Gastrocnemius medialis (tissue), 4 donors: ENCODE measurements at regions not wholly inside any gene's neighbourhood (a gene's known extent, or its start where the extent isn't known, plus 50 kb on each side); places are given as distances from the start of the nearest gene placed in this dataset.

Experiments
- ATAC-seq, 2 donors: fragments of 150-250 bp; one replicate each; pipeline ENCODE4 v1.9.1; 2016
- DNase-seq, 2 donors: peaks; one replicate each; pipeline ENCODE4 v3.0.0-alpha.2; 2019
- H3K27ac ChIP-seq, 4 donors: fragments of 200-600 bp; sonication (generic); 1 replicate in 1 of 4; 2 replicates in 3 of 4; pipeline ENCODE4 v1.5.1; 2016 to 2018; ENCODE audit warnings: mild to moderate bottlenecking in 2 of 4, moderate library complexity in 1 of 4
- H3K27me3 ChIP-seq, 3 donors: fragments of 200-600 bp; sonication (generic) in 2 of 3; 1 replicate in 1 of 3; 2 replicates in 2 of 3; pipeline versions ENCODE4 v1.5.1 to v1.6.0; 2016 to 2019; ENCODE audit warnings: mild to moderate bottlenecking in 1 of 3, moderate library complexity in 1 of 3
- H3K36me3 ChIP-seq, 2 donors: fragments of 200-600 bp; sonication (generic) in 1 of 2; one replicate each; pipeline ENCODE4 v1.5.1; 2017 to 2018
- H3K4me1 ChIP-seq, 2 donors: fragments of 200-600 bp; sonication (generic) in 1 of 2; one replicate each; pipeline ENCODE4 v1.5.1; 2016 to 2017; ENCODE audit warnings: mild to moderate bottlenecking in 2 of 2
- H3K4me3 ChIP-seq, 4 donors: fragments of 200-600 bp; sonication (generic) in 3 of 4; 1 replicate in 1 of 4; 2 replicates in 3 of 4; pipeline ENCODE4 v1.5.1; 2016 to 2019; ENCODE audit warnings: mild to moderate bottlenecking in 2 of 4
- H3K9me3 ChIP-seq, 3 donors: fragments of 200-600 bp; sonication (generic) in 2 of 3; 1 replicate in 1 of 3; 2 replicates in 2 of 3; pipeline ENCODE4 v1.5.1; 2016 to 2019
- POLR2A ChIP-seq, 2 donors: fragments of 450-650 bp; IDR thresholded peaks; one replicate each; pipeline ENCODE4 v1.6.1; 2017; ENCODE audit warnings: antibody characterized with exemption in 2 of 2, mild to moderate bottlenecking in 2 of 2, moderate library complexity in 2 of 2
- in situ Hi-C, 4 donors: fragments of 200-750 bp; cut with MboI; loops; one replicate each; pipeline versions ENCODE4 v1.15.0 to v1.8.0; 2017; ENCODE audit warnings: low sequenced_read_pairs in 4 of 4
- intact Hi-C: fragments of 100-400 bp; cut with DNase I; formaldehyde crosslinking; loops from one replicate; pipeline ENCODE4 v1.15.1; 2023; ENCODE audit warnings: low total_unique reads
- TF ChIP-seq, protein P1 (sequence below), 5 experiments: fragments of 450-650 bp in 3 of 5; fragments of 200-600 bp in 2 of 5; sonication (generic) in 2 of 5; IDR thresholded peaks in 4 of 5; conservative IDR thresholded peaks in 1 of 5; 1 replicate in 4 of 5; 2 replicates in 1 of 5; pipeline ENCODE4 v1.5.1; 2016 to 2019; ENCODE audit warnings: antibody characterized with exemption in 5 of 5, mild to moderate bottlenecking in 3 of 5, moderate library complexity in 3 of 5

DNA sequence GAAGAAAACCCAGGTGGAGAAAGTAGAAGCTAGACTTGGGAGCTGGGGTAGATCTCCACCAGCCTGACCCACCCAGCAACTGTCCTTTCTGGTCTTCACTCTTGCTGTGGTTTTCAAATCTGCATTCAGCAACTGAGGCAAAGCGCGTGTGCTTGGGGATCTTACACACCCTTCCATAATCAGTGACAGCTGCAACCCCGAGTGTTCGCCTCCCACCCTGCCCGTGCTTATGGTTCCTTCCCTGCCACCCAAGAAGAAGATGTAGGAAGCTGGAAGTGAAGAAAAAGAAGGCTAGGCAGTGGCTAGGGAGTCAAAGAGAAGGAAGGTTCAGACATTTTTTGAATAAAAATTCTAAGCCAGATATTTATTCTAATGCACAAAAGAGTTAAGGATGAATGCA, 162.6 kb upstream of the CCND2 start:
- ATAC-seq (no peak), DNase-seq (no peak)
- intact Hi-C loops, result no loop called here
- Histone ChIP-seq H3K27ac (no peak overlapping the region), H3K4me1 (no peaks in the 10 kb centered on the region), H3K27me3 (peaks cover 8 to 23% (median 9%) of the 10 kb centered on the region in 3 donors), H3K4me3 (no peak overlapping the region), H3K9me3 (no peaks in the 10 kb centered on the region), H3K36me3 (no peaks in the 10 kb centered on the region)
- in situ Hi-C loops, result loop anchor here in 2 of 4 donors (10.0 kb wide), 1 partner anchor 164 kb away; the partner anchor contains the start of gene CCND2 (in 2 of the 2)
- no peak for TF ChIP-seq POLR2A (IDR thresholded peaks at IDR 0.05)

DNA sequence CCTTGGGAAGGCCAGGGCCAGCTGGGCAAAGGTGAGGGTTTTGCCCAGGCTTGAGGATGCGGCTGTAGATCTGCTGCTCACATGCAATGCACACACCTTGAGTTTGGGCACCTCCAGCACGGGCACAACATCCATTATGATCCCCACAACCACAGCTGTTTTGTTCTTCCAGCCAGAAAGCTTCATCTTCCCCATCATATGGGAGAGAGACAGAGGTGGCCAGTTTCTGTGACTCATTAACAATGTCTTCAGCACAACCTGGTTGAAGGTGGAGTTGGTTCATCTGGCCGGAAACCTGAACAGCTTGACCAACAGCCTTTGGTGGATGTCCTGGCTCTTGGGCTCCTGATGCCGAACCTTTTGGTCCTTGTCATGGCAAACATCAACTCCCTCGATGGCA, 163.7 kb upstream of the CCND2 start:
- Histone ChIP-seq H3K4me3 (no peak overlapping the region), H3K27me3 (peaks cover 8 to 23% (median 9%) of the 10 kb centered on the region in 3 donors), H3K9me3 (no peaks in the 10 kb centered on the region), H3K36me3 (no peaks in the 10 kb centered on the region), H3K27ac (no peak overlapping the region), H3K4me1 (no peaks in the 10 kb centered on the region)
- in situ Hi-C loops, result loop anchor here in 2 of 4 donors (10.0 kb wide), 1 partner anchor 165 kb away; the partner anchor contains the start of gene CCND2 (in 2 of the 2)
- DNase-seq (no peak), ATAC-seq (no peak)
- TF ChIP-seq, protein P1, sequence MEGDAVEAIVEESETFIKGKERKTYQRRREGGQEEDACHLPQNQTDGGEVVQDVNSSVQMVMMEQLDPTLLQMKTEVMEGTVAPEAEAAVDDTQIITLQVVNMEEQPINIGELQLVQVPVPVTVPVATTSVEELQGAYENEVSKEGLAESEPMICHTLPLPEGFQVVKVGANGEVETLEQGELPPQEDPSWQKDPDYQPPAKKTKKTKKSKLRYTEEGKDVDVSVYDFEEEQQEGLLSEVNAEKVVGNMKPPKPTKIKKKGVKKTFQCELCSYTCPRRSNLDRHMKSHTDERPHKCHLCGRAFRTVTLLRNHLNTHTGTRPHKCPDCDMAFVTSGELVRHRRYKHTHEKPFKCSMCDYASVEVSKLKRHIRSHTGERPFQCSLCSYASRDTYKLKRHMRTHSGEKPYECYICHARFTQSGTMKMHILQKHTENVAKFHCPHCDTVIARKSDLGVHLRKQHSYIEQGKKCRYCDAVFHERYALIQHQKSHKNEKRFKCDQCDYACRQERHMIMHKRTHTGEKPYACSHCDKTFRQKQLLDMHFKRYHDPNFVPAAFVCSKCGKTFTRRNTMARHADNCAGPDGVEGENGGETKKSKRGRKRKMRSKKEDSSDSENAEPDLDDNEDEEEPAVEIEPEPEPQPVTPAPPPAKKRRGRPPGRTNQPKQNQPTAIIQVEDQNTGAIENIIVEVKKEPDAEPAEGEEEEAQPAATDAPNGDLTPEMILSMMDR (IDR thresholded peaks at IDR 0.05 in 4 of 5, conservative IDR thresholded peaks at IDR 0.05 in 1 of 5), result no peak
- no peak for TF ChIP-seq POLR2A (IDR thresholded peaks at IDR 0.05)
- intact Hi-C loops, result no loop called here

DNA sequence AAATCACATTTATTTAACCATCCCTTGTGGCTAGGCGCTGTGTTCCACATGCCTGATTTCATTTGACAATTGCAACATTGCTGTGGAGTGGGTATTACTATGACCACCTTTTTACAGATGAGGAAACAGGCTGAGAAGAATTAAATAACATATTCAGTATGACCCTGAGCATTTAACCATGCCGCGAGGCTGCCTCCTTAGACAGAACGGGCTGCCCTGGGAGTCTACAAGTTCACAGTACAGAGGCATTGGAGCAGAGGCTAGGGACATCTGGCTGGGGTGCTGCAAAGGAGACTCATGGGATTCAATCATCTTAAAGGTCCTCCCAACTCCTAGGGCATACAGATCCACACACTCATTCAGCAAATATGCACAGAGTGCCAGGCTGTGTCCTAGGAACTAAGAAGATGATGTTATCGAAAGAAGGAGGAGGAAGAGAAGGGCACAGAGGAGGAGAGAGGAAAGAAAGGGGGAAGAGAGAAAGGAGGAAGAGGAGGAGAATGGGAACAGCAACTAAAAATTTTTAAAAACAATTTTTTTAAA, 164.7 kb upstream of the CCND2 start:
- Histone ChIP-seq H3K4me3 (no peak overlapping the region), H3K9me3 (no peaks in the 10 kb centered on the region), H3K4me1 (no peaks in the 10 kb centered on the region), H3K36me3 (no peaks in the 10 kb centered on the region), H3K27me3 (peaks cover 8 to 22% (median 9%) of the 10 kb centered on the region in 3 donors), H3K27ac (no peak overlapping the region)
- ATAC-seq, result no peak
- no peak for TF ChIP-seq POLR2A (IDR thresholded peaks at IDR 0.05)
- TF ChIP-seq, protein P1 (IDR thresholded peaks at IDR 0.05 in 4 of 5, conservative IDR thresholded peaks at IDR 0.05 in 1 of 5), result no peak
- in situ Hi-C loops (no loop called here), intact Hi-C loops (no loop called here)
- DNase-seq, result no peak

DNA sequence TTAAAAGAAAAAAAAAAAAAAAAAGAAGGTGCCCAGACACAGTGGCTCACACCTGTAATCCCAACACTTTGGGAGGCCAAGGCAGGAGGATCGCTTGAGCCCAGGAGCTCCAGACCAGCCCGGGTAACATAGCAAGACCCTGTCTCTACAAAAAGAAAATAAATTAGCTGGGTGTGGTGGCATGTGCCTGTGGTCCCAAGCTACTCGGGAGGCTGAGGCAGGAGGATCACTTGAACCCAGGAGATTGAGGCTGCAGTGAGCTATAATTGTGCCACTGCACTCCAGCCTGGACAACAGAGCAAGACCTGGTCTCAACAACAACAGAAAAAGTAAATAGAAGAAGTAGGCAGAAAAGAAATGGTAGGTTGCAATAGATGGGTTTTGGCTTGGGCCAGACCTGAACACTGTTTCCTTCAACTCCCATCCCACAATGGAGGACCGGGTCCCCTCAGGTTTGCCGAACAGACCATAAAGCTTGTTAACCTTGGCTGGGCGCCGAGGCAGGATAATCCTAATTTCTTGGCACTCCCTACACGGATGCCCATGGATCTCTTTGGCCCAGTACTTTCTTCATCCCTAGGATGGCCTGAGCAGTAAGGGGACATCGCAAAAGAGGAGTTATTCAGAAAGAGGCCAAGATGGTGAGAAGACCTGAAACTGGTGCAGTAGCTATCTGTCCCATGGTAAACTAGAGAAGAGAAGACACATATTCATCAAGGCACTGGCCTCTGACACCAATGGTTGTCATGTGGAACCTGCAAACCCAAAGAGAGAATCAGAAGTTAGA, 165.5 kb upstream of the CCND2 start:
- no peaks in the 10 kb centered on the region for H3K4me1 ChIP-seq
- H3K27me3 ChIP-seq, result peaks cover 4 to 14% (median 7%) of the 10 kb centered on the region in 3 donors
- intact Hi-C loops (no loop called here), in situ Hi-C loops (no loop called here)
- no peak overlapping the region for H3K27ac ChIP-seq
- ATAC-seq (no peak), DNase-seq (no peak)
- no peaks in the 10 kb centered on the region for H3K9me3 ChIP-seq
- H3K36me3 ChIP-seq, result no peaks in the 10 kb centered on the region
- TF ChIP-seq, protein P1 (IDR thresholded peaks at IDR 0.05 in 4 of 5, conservative IDR thresholded peaks at IDR 0.05 in 1 of 5), result no peak
- no peak for TF ChIP-seq POLR2A (IDR thresholded peaks at IDR 0.05)
- no peak overlapping the region for H3K4me3 ChIP-seq

DNA sequence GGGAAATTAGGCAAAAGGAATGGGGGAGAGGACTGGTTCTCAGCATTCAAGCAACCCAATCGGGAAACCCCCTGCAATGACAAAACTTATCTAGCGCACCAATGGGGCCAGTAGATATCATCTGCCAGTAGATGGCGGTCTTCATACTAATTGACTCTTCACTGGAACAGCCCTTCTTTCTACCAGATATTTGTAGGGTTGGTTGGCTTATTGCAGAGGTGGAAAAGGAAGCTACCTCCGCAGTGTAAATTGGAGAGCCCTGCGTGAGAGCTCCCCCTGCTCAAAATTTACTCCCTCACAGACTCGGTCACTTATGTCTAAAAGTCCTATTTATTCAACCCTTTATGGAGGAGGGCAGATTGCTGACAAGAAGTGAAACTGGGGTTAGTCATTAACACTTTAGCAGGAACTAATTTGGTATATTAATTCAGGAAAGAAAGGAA, 166.1 kb upstream of the CCND2 start:
- intact Hi-C loops, result no loop called here
- TF ChIP-seq, protein P1 (IDR thresholded peaks at IDR 0.05 in 4 of 5, conservative IDR thresholded peaks at IDR 0.05 in 1 of 5), result peak in 2 of 5 experiments; percentile 26 to 38
- TF ChIP-seq POLR2A (IDR thresholded peaks at IDR 0.05), result no peak
- ATAC-seq, result peak in 1 of 2 donors; percentile 42
- Histone ChIP-seq H3K9me3 (no peaks in the 10 kb centered on the region), H3K27ac (no peak overlapping the region), H3K4me1 (no peaks in the 10 kb centered on the region), H3K27me3 (peaks cover 2 to 7% (median 4%) of the 10 kb centered on the region in 3 donors), H3K4me3 (no peak overlapping the region), H3K36me3 (no peaks in the 10 kb centered on the region)
- in situ Hi-C loops, result no loop called here
- no peak for DNase-seq
